Amniotic epithelial cell (primary cell): ENCODE measurements at regions not wholly inside any gene's neighbourhood (a gene's known extent, or its start where the extent isn't known, plus 50 kb on each side); places are given as distances from the start of the nearest gene placed in this dataset.
"Not testable (repeated sequence)": the region's sequence is repeated elsewhere in the genome, so short reads cannot be mapped to it uniquely, and the experiment has no call there.

Experiments used
- DNase-seq: peaks from one replicate; pipeline ENCODE4 v3.0.0-alpha.2; 2010; ENCODE audit warnings: low read depth

DNA sequence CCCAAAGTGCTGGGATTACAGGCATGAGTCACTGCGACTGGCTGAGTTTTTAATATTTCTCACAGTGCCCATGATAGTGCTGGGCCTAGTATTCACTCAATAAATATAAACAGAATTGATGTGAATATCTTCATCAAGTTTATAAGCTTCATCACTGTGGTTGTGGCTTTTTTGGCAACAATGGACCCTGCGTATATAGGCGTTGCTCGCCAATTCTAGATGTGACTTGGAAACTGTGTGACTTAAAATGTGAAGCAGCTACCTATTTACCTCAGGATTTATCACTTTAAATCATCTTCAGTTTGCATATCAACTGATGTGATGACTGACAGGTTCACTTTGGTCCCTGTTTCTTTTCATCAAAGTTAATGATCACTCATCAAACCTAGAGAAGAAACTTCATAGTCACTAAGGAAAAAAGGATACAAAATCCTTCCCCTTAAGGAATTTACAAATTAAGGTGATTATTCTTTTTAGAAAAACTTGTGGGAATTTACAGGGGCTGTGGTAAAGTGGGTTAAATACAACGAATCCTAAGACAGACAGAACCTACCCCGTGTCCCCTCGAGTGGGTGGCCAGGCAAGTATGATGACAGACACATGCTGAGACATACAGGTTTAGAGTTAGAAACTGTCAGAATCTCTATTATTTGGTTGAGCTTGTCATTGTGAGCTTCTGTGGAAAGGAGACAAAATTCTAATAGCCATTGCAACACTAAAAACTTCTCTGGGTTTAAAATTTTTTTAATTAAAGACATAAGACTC is 101.3 kb downstream of the AKAP11 start:
- no peak for DNase-seq

DNA sequence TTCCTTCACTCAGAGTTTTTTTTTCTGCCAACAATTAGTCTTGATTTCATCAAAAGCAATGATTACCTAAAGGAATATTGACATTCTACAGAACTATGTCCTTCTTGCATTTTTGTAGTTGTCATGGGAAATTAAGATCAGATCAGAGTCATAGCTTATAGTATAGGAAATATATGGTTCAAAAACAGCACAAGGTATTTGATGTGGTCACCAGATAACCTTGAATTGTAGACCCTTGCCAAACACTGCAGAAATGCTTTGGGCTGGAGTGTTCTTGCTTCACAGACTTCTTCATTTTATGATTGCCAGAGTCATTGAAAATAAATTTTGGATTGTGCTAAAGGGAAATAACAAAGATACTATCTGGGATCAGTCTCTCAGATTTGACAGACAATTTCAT is 103.7 kb downstream of the AKAP11 start:
- no peak for DNase-seq

DNA sequence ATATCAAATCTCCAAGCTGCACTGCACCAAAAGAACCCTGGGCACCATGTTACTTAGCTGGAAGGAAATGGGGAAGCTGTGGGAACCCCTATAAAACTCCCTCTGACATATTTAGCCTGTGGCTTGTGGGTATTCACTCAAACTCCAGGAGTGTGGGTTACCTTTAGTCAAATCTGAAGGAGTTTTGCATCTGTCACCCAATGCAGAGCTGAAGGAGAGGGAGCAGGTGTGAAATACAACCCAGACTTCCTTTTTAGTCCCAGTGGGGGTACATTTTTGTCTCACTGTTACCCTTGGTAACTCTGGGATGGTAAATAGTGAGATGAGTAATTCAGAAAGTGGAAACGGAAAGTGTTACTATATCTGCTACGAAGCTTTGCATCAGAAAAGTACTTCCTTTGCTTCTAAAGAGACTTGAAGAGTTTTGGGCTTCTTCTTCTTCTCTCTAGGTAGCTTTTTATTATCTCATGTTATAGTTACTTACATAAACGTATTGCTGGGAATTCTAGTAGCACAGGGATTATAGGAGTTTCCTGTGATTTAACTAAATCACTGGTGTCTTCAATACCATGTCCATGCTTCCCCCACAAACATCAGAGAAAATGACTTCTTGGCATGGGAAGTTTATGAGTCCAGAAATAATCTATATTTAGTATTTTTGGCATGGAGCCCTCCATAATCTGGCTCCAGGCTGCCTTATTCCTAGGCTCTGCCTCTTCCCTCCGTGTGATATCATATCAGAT is 105.9 kb downstream of the AKAP11 start:
- DNase-seq: no peak

DNA sequence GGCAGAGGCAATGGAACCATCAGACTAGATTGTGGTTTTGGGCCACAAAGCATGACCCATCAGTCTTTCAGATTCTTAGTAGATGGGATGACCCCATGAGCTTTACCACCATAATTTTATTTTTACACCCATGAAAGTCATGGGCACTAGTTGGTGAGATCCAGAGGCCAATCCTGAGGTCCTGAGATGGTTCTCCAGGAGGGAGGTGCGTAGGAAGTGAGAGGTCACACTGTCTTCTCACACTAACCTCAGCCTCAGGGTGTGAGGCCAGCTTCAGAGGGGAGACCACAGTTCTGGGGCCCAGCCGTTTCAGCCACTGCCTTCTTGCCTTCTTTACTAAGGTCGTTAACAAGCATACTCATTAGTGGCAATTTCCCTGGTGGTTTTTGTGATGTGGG is 106.4 kb downstream of the AKAP11 start:
- no peak for DNase-seq

DNA sequence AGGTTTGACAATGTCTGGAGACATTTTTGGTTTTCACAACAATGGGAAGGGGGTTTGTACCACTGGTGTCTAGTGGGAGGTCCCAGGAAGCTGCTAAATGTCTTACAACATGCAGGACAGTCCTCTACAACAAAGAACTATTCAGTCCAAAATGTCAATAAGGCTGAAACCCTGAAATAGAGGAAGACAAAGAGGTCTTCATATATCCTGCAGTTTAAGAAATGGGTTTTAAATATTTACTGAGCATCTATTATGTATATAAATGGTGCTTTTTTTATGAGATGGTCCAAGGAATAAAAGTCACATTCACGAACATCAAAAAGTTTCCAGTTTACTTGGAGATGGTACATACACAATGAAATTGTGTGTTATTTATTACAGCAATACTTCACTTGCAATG is 107.3 kb downstream of the AKAP11 start:
- no peak for DNase-seq

DNA sequence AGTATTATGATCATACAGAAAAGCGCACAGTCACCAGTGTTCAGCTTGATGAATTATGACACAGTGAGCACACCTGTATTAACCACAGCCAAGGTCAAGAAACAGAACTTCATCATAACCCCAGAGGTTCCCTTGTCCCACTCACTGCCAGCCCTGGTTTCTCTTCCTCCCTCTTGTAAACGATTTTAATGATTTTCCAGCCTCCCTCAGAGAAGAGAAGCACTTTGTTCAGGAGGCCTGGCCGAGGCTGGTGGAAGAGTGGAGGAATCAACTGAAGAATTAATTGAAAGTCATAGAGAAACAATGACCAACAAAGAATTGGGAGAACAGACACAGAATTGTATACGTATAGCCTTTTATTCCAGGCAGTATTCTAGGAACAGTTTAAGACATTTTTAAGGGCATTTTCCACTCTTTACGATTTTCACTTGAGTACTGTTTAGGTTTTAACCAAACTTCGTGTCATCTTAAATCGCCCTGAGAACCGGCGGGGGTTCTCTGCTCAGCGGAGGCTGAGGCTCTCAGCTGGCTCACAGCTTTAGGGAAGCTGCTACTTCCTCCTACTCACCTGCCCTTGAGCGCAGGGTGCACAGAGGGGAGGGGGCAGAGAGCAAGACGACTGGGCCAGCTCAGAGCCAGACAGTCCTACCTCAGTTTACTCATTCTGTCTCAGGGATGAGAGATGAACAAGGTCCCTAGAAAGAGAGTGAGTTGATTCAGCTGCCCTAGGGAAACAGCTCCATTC is 108.6 kb downstream of the AKAP11 start:
- DNase-seq: no peak

DNA sequence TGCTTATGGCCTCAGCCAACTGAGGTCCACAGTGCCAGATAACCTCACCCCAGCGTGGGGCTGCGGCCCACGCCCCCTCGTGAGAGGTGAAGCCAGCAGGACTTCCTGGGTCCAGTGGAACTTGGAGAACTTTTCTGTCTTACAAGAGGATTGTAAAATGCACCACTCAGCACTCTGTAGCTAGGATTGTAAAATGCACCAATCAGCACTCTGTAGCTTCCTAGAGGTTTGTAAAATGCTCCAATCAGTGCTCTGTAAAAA is 109.1 kb downstream of the AKAP11 start:
- no peak for DNase-seq

DNA sequence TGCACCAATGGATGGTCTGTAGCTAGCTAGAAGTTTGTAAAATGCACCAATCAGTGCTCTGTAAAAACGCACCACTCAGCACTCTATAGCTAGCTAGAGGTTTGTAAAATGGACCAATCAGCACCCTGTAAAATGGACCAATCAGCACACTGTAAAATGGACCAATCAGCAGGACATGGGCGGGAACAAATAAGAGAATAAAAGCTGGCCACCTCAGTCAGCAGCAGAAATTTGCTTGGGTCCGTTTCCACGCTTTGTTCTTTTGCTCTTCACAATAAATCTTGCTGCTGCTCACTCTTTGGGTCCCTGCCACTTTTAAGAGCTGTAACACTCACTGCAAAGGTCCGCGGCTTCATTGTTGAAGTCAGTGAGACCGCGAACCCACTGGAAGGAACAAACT is 109.5 kb downstream of the AKAP11 start:
- DNase-seq: not testable (repeated sequence)

DNA sequence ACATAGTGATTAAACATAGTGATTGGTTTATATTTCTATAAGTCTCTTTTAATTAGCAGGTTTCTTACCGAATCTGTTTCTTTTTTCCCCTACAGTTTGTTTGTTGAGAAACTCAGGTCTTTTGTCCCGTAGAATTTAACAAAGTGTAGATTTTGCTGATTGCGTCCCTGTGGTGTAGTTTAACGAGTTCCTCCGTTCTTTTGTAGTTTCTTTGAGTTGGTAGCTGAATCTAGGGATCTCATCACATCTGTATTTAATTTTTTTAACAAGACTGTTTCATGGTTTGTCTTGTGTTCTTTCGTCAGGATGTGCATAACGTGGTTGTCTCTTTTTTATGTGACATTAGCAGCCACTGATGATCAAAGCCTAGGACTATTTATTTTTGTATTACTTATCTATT is 111.1 kb downstream of the AKAP11 start:
- DNase-seq: no peak

DNA sequence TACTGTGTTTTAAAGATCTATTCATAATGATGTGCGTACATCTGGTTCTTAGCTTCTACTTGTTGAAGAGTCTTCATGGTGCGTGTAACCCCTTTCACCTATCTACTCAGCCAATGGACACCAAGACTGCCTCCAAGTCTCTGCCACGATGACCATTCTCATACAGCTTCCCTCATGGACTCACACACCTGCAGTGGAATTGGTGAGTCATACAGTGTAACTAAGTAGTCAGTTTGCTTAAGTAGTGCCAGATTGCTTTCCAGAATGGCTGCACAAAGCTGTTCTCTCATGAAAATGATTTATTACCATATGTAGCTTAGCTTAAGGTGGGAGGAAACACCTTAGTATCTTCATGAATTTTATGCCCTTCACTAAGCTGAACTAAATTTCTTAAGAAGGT is 112.3 kb downstream of the AKAP11 start:
- DNase-seq: no peak

DNA sequence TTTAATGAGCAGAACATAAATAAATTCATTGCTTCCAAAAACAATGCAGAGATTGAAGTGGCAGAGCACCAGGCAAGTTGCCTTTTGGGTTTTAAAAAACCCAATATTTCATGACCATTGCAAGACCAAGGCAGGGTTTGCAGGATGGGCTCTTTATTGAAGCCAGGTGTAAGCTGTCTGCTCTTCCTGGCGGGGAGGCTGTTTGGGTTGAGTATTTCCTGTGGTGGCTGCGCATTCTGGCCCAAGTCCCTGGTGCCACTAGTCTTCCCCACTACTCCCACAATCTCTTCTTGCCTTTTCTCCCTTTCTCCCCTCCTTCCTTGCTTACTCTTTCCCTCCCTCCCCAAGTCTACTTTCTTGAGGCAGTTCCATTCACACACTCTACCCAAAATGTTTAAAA is 116.4 kb downstream of the AKAP11 start:
- no peak for DNase-seq

DNA sequence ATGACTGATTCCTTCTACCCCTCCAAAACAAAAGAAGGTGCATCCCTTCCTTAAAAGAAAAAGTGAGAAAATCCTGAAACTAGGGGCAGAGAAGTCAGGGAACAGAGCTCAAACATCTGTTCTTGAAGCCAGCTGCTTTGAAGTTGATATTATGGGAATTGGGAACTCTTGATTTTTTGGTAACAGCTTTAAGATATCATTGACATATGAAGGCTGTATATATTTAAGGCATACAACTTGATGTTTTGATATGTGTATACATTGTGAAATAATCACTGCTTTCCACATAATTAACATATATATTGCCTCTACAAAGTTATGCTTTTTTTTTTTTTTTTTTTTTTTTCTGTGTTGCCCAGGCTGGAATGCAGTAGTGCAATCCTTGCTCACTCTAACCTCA is 117.1 kb downstream of the AKAP11 start:
- no peak for DNase-seq

DNA sequence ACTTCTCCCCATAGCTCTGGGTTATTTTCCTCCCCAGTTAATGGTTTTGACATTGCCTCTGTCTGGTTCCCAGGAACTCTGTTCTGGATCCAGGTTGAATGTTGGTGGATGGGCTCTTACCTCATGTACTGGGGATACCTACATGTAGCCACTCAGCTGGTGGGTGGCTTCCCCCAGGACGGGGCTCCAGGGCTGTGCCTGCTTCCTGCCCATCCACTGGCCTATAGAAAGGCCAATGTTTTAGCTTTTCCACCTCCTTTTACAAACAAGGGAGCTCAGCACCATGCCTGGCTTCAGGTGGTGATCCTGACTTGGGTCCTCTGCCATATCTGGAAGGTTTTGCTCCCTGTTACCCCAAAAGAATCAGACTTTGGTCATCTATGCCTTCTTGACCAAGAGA is 120.2 kb downstream of the AKAP11 start:
- no peak for DNase-seq

DNA sequence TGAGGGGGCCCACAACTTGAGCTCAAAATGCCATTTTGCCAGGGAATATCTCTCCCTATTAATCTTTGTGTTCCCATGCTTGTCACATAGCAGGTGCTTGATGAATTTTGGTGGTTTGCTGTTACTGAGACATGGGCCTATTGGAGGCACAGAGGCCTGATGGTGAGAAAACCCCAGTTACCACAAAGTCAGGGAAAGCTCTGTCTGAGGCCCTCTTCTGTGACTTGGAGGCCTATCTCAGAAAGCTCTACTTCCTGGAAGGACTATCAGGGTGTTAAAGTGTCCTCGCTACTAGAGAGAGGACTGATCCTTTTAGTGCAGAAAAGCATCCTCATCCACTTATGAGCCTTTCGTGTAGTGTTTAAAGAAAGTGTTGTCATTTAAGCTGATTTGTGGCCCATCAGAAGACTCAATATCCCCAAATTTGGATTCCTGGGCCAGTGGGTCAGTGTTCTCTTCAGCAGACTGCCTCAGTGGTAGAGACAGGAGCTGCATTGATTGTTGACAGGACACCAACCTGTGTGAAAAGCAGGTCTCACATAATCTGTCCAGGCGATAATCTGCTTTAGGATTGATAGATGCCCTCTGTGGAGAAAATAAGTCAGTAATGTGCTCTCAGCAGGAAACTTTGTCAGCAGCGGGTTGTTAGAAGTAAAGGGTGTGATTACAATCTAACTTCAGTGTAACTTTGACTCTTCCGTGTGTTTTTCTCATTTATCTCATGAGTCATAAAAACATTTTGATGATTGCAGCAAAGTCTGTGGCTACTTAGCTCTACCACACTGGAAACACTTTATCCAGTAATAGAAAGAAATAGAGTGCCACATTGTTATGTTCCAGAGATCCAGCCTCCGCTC is 121.0 kb downstream of the AKAP11 start:
- peak; percentile 56 for DNase-seq

DNA sequence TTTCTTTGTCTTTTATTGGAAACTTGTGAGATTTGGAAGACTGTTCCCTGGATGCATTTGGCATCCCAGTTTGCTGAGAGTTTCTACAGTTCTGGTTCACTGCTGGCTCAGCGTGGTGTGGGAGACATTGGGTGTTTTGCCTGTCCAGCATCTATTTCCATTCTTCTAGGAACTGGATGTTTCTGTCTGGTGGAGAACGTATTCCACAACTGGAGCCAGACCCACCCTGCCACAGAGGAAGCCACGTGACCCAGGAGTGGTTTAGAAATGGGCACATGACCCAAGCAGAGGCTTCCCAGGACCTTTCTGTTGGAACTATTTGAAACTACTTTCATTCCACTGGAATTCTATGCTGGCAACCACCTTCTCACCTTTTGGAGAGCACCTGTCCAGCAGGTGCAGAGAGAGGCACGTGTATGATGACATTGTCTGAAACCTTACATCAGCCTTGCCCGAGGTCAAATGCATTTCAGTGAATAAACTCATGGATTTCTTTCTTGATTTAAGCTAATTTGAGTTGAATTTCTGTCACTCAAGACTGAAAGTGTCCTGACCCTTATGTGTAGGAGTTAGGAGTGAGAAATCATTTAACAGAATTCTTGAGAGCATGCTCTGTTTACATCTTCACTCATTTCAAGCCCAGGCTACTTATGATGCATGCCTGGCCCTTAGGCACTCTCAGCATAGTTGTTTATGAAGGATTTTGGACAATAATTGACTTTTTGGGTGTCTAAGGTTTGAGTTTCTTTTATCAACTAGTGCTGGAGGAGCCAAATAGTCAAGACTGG is 121.8 kb downstream of the AKAP11 start:
- no peak for DNase-seq

DNA sequence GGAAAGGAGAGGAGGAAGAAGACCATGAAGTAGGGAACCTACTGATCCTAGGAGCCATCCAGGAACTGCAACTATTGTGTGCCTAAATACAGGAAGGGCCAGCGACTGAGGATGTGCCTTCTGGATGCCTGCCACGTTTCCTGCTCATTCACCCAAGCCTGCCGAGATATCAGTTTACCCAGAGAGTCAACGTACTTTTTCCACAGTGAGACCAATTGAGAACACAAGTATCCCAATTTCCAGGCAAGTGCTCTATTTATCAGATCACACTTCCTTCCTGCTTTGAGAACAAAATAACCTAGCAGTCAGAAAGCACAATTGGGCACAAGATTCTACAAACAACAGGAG is 122.4 kb downstream of the AKAP11 start:
- no peak for DNase-seq

DNA sequence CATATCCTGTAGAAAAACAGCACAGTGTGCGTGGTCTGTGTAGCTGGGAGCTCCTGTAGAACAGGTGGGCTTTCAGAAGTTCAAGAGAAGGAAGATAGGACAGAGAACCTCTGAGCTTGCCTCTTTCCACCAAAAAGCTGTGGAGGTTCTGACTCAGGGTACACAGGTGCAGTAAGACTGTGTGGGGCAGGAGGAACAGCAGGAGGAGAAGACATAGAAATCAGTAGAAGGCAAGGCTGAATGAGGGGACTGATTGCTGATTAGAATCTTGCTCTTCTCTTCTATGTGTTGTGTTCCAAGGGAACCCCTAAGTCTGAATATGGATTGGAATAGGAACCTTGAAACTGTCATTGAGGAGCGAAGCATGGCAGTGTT is 122.7 kb downstream of the AKAP11 start:
- no peak for DNase-seq

DNA sequence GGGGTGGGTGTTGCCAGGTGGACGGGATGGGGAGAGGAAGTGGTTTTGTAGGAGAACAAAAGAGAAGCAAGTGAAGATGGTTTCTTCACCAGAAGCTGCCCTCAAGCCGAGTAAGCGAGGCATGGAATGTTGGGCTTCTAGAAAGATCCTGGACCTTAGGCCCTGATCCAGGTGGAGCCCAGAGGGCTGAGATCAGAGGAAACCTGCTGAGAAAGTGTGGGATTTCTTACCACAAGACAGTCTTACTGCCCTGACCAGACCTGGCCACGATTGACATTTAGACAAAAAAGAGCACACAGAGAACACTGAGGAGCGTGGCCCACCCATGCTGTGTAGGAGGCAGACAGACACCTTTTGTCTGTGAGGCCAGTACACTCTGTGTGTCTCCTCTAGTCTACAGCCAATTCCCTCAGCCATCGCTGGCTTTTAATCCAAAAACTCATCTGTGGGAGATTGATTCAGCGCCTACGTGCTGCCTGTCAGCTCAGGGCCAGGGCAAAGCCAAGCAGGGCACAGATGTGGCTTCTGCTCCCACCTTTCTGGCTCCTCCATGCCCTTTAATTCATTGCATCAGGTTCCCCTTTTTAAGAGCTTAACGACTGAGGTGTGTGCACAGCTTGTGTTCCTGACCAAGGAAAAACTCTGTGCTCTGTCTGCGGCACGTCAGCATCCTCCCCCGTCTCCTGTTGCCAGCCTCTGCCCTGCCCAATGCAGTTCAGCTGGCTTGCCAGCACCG is 123.3 kb downstream of the AKAP11 start:
- DNase-seq: no peak

DNA sequence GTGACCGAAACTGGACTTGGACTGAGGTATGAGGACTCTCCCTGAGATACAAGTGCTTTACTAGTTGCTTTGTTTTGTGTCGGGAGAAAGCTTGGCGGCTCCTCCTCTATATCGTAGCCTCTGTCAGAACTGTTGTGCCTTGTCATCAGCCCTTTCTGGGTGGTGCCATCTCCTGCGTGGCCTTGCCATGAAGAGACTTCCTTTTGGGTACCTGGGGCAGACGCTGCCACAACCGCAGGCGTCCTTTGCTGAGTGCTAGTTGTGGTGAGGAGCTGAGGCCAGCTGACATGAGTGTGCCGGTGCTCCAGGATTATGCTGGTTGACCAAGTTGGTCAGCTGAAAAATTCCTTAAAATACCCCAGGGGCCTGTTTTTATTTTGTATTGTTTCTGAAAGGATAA is 124.5 kb downstream of the AKAP11 start:
- DNase-seq: no peak

DNA sequence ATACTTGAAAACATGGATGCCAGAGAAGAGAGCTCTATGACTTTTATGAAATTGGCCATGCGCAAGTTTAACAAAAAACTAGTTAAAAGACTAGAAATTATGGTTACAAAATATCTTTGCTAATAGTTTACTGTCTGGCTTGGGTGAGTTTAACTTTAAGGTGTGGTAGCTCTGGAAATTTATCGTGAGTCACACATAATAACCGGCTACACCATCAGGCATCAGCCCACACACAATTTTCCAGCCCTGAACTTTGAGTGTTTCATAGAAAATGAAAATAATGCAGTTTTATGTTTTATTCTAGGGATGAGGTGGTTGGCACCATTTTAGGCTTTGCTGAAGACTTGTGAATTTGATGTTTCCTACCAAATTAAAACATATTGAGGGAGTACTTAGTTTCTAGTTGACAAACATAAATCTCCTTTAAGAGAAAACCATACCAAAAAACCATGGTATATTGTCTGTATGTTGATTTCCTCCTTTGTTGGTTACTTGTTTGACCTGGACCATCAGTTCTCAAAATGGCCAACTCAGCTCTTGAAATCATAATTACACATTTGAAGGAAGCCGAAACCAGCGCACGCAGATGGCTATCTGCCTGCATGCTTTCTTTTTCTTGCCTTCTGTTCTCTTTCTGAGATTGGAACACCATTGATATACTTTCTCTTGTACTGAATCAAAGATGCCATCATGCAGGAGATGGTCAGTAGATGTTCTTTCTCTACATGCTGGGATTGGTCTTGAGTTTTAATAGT is 125.1 kb downstream of the AKAP11 start:
- DNase-seq: no peak
